GM19238 (cell line): ENCODE measurements at regions not wholly inside any gene's neighbourhood (a gene's known extent, or its start where the extent isn't known, plus 50 kb on each side); places are given as distances from the start of the nearest gene placed in this dataset.

ENCODE experiments used
- DNase-seq: peaks from one replicate; pipeline ENCODE4 v3.0.0; 2011; ENCODE audit warnings: low spot score; ENCODE audit not compliant: insufficient read length

GRCh38 chr2:128625963-128626759 is 307.5 kb upstream of the HS6ST1 start:
- DNase-seq = no peak

GRCh38 chr2:128626760-128627511 is 308.3 kb upstream of the HS6ST1 start:
- DNase-seq = no peak

- no peak for DNase-seq
Measured at GRCh38 chr2:128628206-128628605, 309.5 kb upstream of the HS6ST1 start.

- DNase-seq = no peak
Measured at GRCh38 chr2:128628996-128629395, 310.3 kb upstream of the HS6ST1 start.

GRCh38 chr2:128630974-128631697 is 312.5 kb upstream of the HS6ST1 start:
- no peak for DNase-seq

GRCh38 chr2:128631698-128632500 is 313.2 kb upstream of the HS6ST1 start:
- no peak for DNase-seq

- no peak for DNase-seq
Measured at GRCh38 chr2:128632501-128632800, 313.8 kb upstream of the HS6ST1 start.

- no peak for DNase-seq
Measured at GRCh38 chr2:128633501-128633900, 314.8 kb upstream of the HS6ST1 start.

GRCh38 chr2:128635361-128635900 is 316.8 kb upstream of the HS6ST1 start:
- no peak for DNase-seq

- no peak for DNase-seq
Measured at GRCh38 chr2:128636802-128637147, 318.1 kb upstream of the HS6ST1 start.

GRCh38 chr2:128637481-128638155 is 318.9 kb upstream of the HS6ST1 start:
- DNase-seq = no peak

- DNase-seq = no peak
Measured at GRCh38 chr2:128638341-128639119, 319.9 kb upstream of the HS6ST1 start.

- no peak for DNase-seq
Measured at GRCh38 chr2:128639120-128639477, 320.4 kb upstream of the HS6ST1 start.

- DNase-seq = no peak
Measured at GRCh38 chr2:128639693-128640092, 321.0 kb upstream of the HS6ST1 start.

GRCh38 chr2:128640166-128640844 is 321.6 kb upstream of the HS6ST1 start:
- no peak for DNase-seq

GRCh38 chr2:128640845-128641360 is 322.2 kb upstream of the HS6ST1 start:
- no peak for DNase-seq

- DNase-seq = no peak
Measured at GRCh38 chr2:128641421-128642080, 322.9 kb upstream of the HS6ST1 start.

- DNase-seq = no peak
Measured at GRCh38 chr2:128642316-128642715, 323.6 kb upstream of the HS6ST1 start.

- no peak for DNase-seq
Measured at GRCh38 chr2:128642821-128643220, 324.2 kb upstream of the HS6ST1 start.
